ENCODE measurements at regions not wholly inside any gene's neighbourhood (a gene's known extent, or its start where the extent isn't known, plus 50 kb on each side); places are given as distances from the start of the nearest gene placed in this dataset.

DNA sequence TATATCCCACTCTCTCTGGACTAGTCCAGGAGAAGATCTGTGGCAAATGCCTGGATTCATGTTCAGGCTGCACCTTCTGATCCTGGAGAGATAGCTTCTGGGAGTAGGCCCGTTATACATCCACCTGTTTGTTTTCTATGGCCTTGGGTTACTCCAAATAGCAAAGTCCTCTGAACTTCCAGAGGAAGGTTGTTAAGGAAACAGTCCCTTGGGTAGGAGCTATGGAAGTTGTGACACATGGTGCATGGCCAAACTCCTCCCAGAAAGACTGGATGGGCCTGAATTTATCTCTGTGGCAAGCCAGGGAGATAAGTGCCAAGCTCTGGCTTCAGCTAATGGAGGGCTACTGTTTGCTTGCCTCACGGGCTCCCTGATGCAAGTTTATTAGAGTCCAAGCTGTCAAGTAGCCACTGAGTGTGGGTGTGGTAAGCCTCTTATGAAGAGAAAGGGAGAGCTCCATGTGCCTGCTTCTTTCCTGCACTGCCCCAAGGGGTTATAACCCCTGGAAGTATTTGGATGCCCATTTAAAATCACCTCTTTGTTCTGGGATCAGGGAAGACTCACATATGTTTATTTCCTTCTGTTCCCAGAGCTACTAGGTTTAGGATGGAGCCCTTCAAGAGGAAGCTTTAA lies 328.7 kb upstream of the ATP11B start:
- no peak for DNase-seq (ENCODE audit: low read depth, low spot score)
- H3K9me1 ChIP-seq (replicated peaks; ENCODE audit: control insufficient read depth, extremely low read depth, insufficient read depth, low read length), result no peaks in the 10 kb centered on the region
- no peaks in the 10 kb centered on the region for H3K36me3 ChIP-seq (ENCODE audit: control insufficient read depth in 2 of 2, extremely low read depth in 1 of 2, insufficient read depth in 2 of 2, low read length in 2 of 2)
- no peak overlapping the region for H3K9ac ChIP-seq (replicated peaks; ENCODE audit: extremely low read depth, insufficient read depth, low read length)
- no peak for FAIRE-seq
- TF ChIP-seq, protein P1, sequence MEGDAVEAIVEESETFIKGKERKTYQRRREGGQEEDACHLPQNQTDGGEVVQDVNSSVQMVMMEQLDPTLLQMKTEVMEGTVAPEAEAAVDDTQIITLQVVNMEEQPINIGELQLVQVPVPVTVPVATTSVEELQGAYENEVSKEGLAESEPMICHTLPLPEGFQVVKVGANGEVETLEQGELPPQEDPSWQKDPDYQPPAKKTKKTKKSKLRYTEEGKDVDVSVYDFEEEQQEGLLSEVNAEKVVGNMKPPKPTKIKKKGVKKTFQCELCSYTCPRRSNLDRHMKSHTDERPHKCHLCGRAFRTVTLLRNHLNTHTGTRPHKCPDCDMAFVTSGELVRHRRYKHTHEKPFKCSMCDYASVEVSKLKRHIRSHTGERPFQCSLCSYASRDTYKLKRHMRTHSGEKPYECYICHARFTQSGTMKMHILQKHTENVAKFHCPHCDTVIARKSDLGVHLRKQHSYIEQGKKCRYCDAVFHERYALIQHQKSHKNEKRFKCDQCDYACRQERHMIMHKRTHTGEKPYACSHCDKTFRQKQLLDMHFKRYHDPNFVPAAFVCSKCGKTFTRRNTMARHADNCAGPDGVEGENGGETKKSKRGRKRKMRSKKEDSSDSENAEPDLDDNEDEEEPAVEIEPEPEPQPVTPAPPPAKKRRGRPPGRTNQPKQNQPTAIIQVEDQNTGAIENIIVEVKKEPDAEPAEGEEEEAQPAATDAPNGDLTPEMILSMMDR (IDR thresholded peaks at IDR 0.05; ENCODE audit: extremely low read depth in 1 of 2, insufficient read depth in 1 of 2, low read depth in 1 of 2, low read length in 2 of 2), result no peak
- TF ChIP-seq JUN (IDR thresholded peaks at IDR 0.05; ENCODE audit: borderline replicate concordance, insufficient read depth, insufficient read length, low read depth), result no peak
- no peaks in the 10 kb centered on the region for H3K79me2 ChIP-seq (ENCODE audit: control insufficient read depth, insufficient read depth, low read length)
- H3K9me3 ChIP-seq (replicated peaks; ENCODE audit: control insufficient read depth, insufficient read depth, low read length), result no peaks in the 10 kb centered on the region
- H3K4me3 ChIP-seq (replicated peaks in 1 of 3; ENCODE audit: insufficient read depth in 1 of 3, low read depth in 1 of 3, low read length in 3 of 3), result no peak overlapping the region
- intact Hi-C loops (cut with micrococcal nuclease) (no loop called here), dilution Hi-C loops (cut with MboI; ENCODE audit: extremely low pct_ligation_motif_present, low sequenced_read_pairs) (no loop called here)
- no peak overlapping the region for H3K27ac ChIP-seq (ENCODE audit: insufficient read depth, low read depth, low read length)
- POLR2A ChIA-PET, result no interaction called here
- no peaks in the 10 kb centered on the region for H3K4me1 ChIP-seq (ENCODE audit: control insufficient read depth, extremely low read depth, insufficient read depth, low read length)
- H2AFZ ChIP-seq (ENCODE audit: low read depth, low read length), result no peak overlapping the region
- H4K20me1 ChIP-seq (replicated peaks; ENCODE audit: control insufficient read depth, extremely low read depth, insufficient read depth, low read length), result no peaks in the 10 kb centered on the region
- H3K27me3 ChIP-seq (ENCODE audit: control insufficient read depth in 2 of 2, insufficient read depth in 2 of 2, low read length in 2 of 2), result no peaks in the 10 kb centered on the region
- CTCF ChIA-PET, result no interaction called here
- H3K4me2 ChIP-seq (ENCODE audit: insufficient read depth, low read length), result no peak overlapping the region
- no TSS peak for BruUV-seq (replicated peaks)

DNA sequence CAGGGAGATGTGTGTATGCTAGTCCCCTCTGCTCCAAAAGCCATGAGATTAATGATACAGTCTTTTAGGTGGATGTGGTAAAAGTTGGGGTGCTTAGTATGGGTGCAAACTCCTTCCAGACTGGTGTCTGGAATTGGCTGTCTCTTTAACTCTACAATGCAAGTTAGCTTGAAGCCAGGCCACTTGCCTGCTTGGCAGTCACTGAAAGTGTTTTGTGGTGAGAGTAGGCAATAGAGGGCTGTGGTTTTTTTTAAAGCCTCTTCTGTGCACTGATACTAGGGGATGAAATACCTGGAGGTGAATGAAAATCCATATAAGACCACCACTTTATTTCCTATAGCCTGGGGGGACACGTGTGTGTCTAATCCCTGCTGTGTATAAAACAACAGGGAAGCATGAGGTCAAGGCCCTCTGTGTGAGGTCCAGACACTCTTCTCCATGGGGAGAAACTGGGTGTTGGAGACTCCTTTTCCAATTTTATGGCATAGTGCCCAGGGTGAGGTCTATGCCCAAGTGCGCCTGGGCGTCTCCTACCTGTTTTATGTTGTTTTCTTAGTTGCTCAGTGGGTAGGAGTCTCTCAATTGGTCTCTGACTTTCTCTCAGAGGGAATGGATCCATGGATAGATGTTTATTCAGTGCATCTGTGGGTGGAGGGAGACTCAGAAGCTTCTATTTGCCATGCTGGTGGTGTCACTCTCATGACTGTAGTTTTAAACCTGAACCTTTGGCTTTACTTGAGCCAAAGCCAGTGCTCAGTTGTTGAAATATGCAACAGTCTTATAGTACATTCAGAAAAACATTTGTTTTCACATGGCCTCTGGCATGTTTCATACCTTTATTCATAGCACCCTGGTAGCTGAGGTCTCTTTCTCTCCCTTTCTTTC lies 327.8 kb upstream of the ATP11B start:
- ChIA-PET POLR2A (no interaction called here), CTCF (no interaction called here)
- Histone ChIP-seq H3K36me3 (ENCODE audit: control insufficient read depth in 2 of 2, extremely low read depth in 1 of 2, insufficient read depth in 2 of 2, low read length in 2 of 2) (no peaks in the 10 kb centered on the region), H3K4me1 (ENCODE audit: control insufficient read depth, extremely low read depth, insufficient read depth, low read length) (no peaks in the 10 kb centered on the region), H3K9me1 (replicated peaks; ENCODE audit: control insufficient read depth, extremely low read depth, insufficient read depth, low read length) (no peaks in the 10 kb centered on the region), H3K27ac (ENCODE audit: insufficient read depth, low read depth, low read length) (no peak overlapping the region), H4K20me1 (replicated peaks; ENCODE audit: control insufficient read depth, extremely low read depth, insufficient read depth, low read length) (no peaks in the 10 kb centered on the region), H3K9ac (replicated peaks; ENCODE audit: extremely low read depth, insufficient read depth, low read length) (no peak overlapping the region), H2AFZ (ENCODE audit: low read depth, low read length) (no peak overlapping the region), H3K4me2 (ENCODE audit: insufficient read depth, low read length) (no peak overlapping the region), H3K27me3 (ENCODE audit: control insufficient read depth in 2 of 2, insufficient read depth in 2 of 2, low read length in 2 of 2) (no peaks in the 10 kb centered on the region), H3K79me2 (ENCODE audit: control insufficient read depth, insufficient read depth, low read length) (no peaks in the 10 kb centered on the region), H3K9me3 (replicated peaks; ENCODE audit: control insufficient read depth, insufficient read depth, low read length) (no peaks in the 10 kb centered on the region), H3K4me3 (replicated peaks in 1 of 3; ENCODE audit: insufficient read depth in 1 of 3, low read depth in 1 of 3, low read length in 3 of 3) (no peak overlapping the region)
- FAIRE-seq (no peak), DNase-seq (ENCODE audit: low read depth, low spot score) (no peak)
- no TSS peak for BruUV-seq (replicated peaks)
- TF ChIP-seq GATA2 (IDR thresholded peaks at IDR 0.05; ENCODE audit: insufficient read depth, insufficient read length, low read depth, low read length) (no peak), MYC (IDR thresholded peaks at IDR 0.05; ENCODE audit: low read depth, low read length) (no peak), POLR2A (IDR thresholded peaks at IDR 0.05; ENCODE audit: low read depth, low read length) (no peak), FOS (IDR thresholded peaks at IDR 0.05; ENCODE audit: borderline replicate concordance, insufficient read depth, low read length) (no peak), JUN (IDR thresholded peaks at IDR 0.05; ENCODE audit: borderline replicate concordance, insufficient read depth, insufficient read length, low read depth) (no peak)
- TF ChIP-seq, protein P1 (IDR thresholded peaks at IDR 0.05; ENCODE audit: extremely low read depth in 1 of 2, insufficient read depth in 1 of 2, low read depth in 1 of 2, low read length in 2 of 2), result no peak
- TF ChIP-seq, protein P2, sequence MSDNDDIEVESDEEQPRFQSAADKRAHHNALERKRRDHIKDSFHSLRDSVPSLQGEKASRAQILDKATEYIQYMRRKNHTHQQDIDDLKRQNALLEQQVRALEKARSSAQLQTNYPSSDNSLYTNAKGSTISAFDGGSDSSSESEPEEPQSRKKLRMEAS (IDR thresholded peaks at IDR 0.05; ENCODE audit: insufficient read depth, insufficient read length), result no peak
- dilution Hi-C loops (cut with MboI; ENCODE audit: extremely low pct_ligation_motif_present, low sequenced_read_pairs) (no loop called here), intact Hi-C loops (cut with micrococcal nuclease) (no loop called here)
